Stomach (tissue), 8 donors: ENCODE measurements at regions not wholly inside any gene's neighbourhood (a gene's known extent, or its start where the extent isn't known, plus 50 kb on each side); places are given as distances from the start of the nearest gene placed in this dataset.

Source experiments
- DNase-seq, 2 donors: peaks; one replicate each; pipeline versions ENCODE4 v3.0.0 to v3.0.0-alpha.2; 2013 to 2019
- H3K27ac ChIP-seq, 5 donors: fragments of 200-600 bp in 4 of 5; sonication (generic) in 4 of 5; one replicate each; pipeline ENCODE4 v1.5.1; 2013 to 2019; ENCODE audit warnings: mild to moderate bottlenecking in 1 of 5, moderate library complexity in 1 of 5
- H3K27me3 ChIP-seq, 3 donors: fragments of 200-600 bp; sonication (generic); one replicate each; pipeline ENCODE4 v1.5.1; 2017 to 2019; ENCODE audit warnings: mixed run types in 1 of 3
- H3K36me3 ChIP-seq, 4 donors: fragments of 200-600 bp; sonication (generic); 1 replicate in 3 of 4; 2 replicates in 1 of 4; pipeline ENCODE4 v1.5.1; 2016 to 2019
- H3K4me1 ChIP-seq, 4 donors: fragments of 200-600 bp; sonication (generic); one replicate each; pipeline ENCODE4 v1.5.1; 2016 to 2019
- H3K4me3 ChIP-seq, 4 donors: fragments of 200-600 bp; sonication (generic) in 3 of 4; one replicate each; pipeline ENCODE4 v1.5.1; 2016 to 2019; ENCODE audit warnings: mild to moderate bottlenecking in 1 of 4
- H3K9me3 ChIP-seq, 4 donors: fragments of 200-600 bp; sonication (generic); one replicate each; pipeline ENCODE4 v1.5.1; 2016 to 2019
- CTCF ChIP-seq, 7 experiments: fragments of 450-650 bp in 4 of 7; fragments of 200-600 bp in 3 of 7; sonication (generic) in 3 of 7; IDR thresholded peaks; one replicate each; pipeline ENCODE4 v1.5.1; 2016 to 2019; ENCODE audit warnings: antibody characterized with exemption in 7 of 7, control low read depth in 2 of 7, mild to moderate bottlenecking in 1 of 7
- EP300 ChIP-seq: sonication (generic); formaldehyde crosslinking; IDR thresholded peaks from one replicate; pipeline ENCODE4 v1.6.1; 2017; ENCODE audit warnings: antibody characterized with exemption
- POLR2A ChIP-seq, 4 donors: fragments of 450-650 bp; IDR thresholded peaks; one replicate each; pipeline ENCODE4 v1.6.1; 2016; ENCODE audit warnings: antibody characterized with exemption in 4 of 4, control low read depth in 2 of 4, mild to moderate bottlenecking in 1 of 4, moderate library complexity in 1 of 4
- POLR2AphosphoS5 ChIP-seq, 3 donors: sonication (generic); formaldehyde crosslinking; IDR thresholded peaks; one replicate each; pipeline ENCODE4 v1.6.1; 2016; ENCODE audit warnings: antibody characterized with exemption in 3 of 3
- WGBS, 5 donors: extraction: QIAGEN DNeasy Blood & Tissue Kit in 3 of 5; methylation state at CpG; one replicate each; pipeline versions ENCODE4 v1.1.5 to v1.1.7; 2013 to 2018; 5-methylcytosine and 5-hydroxymethylcytosine counted together
- intact Hi-C: fragments of 100-400 bp; cut with DNase I; formaldehyde crosslinking; loops from one replicate; pipeline ENCODE4 v1.15.1; 2023; ENCODE audit warnings: low total_unique reads
- donor health status: healthy with polysubstance abuse.
- donor health status: Bipolar disorder and iron deficiency.
- donor health status: healthy.

GRCh38 chr10:78957471-78958039 is 111.2 kb upstream of the ZMIZ1 start:
- intact Hi-C loops: no loop called here
- Histone ChIP-seq H3K27ac (no peak overlapping the region), H3K36me3 (no peaks in the 10 kb centered on the region), H3K27me3 (no peaks in the 10 kb centered on the region), H3K4me1 (peaks cover 0 to 29% (median 22%) of the 10 kb centered on the region in 4 donors), H3K4me3 (no peak overlapping the region), H3K9me3 (no peaks in the 10 kb centered on the region)
- no peak for DNase-seq
- no peak for TF ChIP-seq POLR2AphosphoS5 (IDR thresholded peaks at IDR 0.05)
- TF ChIP-seq EP300: no peak
- no peak for TF ChIP-seq POLR2A (IDR thresholded peaks at IDR 0.05)
- TF ChIP-seq CTCF (IDR thresholded peaks at IDR 0.05): no peak
- WGBS, 5 donors: 86 to 97% (median 92%) methylated on average over 2 of the region's 2 CpGs

GRCh38 chr10:78959217-78959923 is 109.4 kb upstream of the ZMIZ1 start:
- no peak overlapping the region for H3K4me3 ChIP-seq
- no peak for TF ChIP-seq EP300
- peak overlapping the region in 3 of 5 donors; percentile 26 to 65 (median 31) for H3K27ac ChIP-seq
- WGBS, 5 donors: 68 to 88% (median 84%) methylated on average over 10 of the region's 10 CpGs
- H3K4me1 ChIP-seq: peaks cover 0 to 39% (median 23%) of the 10 kb centered on the region in 4 donors
- intact Hi-C loops: no loop called here
- no peaks in the 10 kb centered on the region for H3K27me3 ChIP-seq
- DNase-seq: peak in 1 of 2 donors; percentile 54
- no peaks in the 10 kb centered on the region for H3K36me3 ChIP-seq
- H3K9me3 ChIP-seq: no peaks in the 10 kb centered on the region

GRCh38 chr10:78959924-78960285 is 108.9 kb upstream of the ZMIZ1 start:
- Histone ChIP-seq H3K4me3 (no peak overlapping the region), H3K4me1 (peaks cover 4 to 44% (median 29%) of the 10 kb centered on the region in 4 donors), H3K27ac (peak overlapping the region in 3 of 5 donors; percentile 31 to 65 (median 49)), H3K9me3 (no peaks in the 10 kb centered on the region), H3K27me3 (no peaks in the 10 kb centered on the region), H3K36me3 (no peaks in the 10 kb centered on the region)
- no peak for TF ChIP-seq EP300
- TF ChIP-seq POLR2AphosphoS5 (IDR thresholded peaks at IDR 0.05): no peak
- TF ChIP-seq POLR2A (IDR thresholded peaks at IDR 0.05): no peak
- TF ChIP-seq CTCF (IDR thresholded peaks at IDR 0.05): no peak
- peak in 1 of 2 donors; percentile 85 for DNase-seq
- intact Hi-C loops: no loop called here
- 45 to 81% (median 61%) methylated on average over 3 of the region's 3 CpGs for WGBS, 5 donors

- H3K27ac ChIP-seq: peak overlapping the region in 3 of 5 donors; percentile 31 to 65 (median 49)
Observed at GRCh38 chr10:78960316-78960800, 108.4 kb upstream of the ZMIZ1 start.

GRCh38 chr10:78961760-78962159 is 107.0 kb upstream of the ZMIZ1 start:
- Histone ChIP-seq H3K4me3 (no peak overlapping the region), H3K4me1 (peaks cover 17 to 59% (median 42%) of the 10 kb centered on the region in 4 donors), H3K36me3 (no peaks in the 10 kb centered on the region), H3K27me3 (no peaks in the 10 kb centered on the region), H3K27ac (peak overlapping the region in 1 of 5 donors; percentile 7), H3K9me3 (no peaks in the 10 kb centered on the region)
- WGBS, 5 donors: 70 to 91% (median 80%) methylated on average over 4 of the region's 4 CpGs
- intact Hi-C loops: no loop called here
- no peak for DNase-seq
- TF ChIP-seq POLR2AphosphoS5 (IDR thresholded peaks at IDR 0.05) (no peak), POLR2A (IDR thresholded peaks at IDR 0.05) (no peak), CTCF (IDR thresholded peaks at IDR 0.05) (no peak), EP300 (no peak)

More at GRCh38 chr10:78960316-78960800, 108.4 kb upstream of the ZMIZ1 start:
- Histone ChIP-seq H3K9me3 (no peaks in the 10 kb centered on the region), H3K4me3 (no peak overlapping the region), H3K36me3 (no peaks in the 10 kb centered on the region), H3K27me3 (no peaks in the 10 kb centered on the region), H3K4me1 (peaks cover 9 to 49% (median 33%) of the 10 kb centered on the region in 4 donors)
- TF ChIP-seq POLR2AphosphoS5 (IDR thresholded peaks at IDR 0.05) (peak in 2 of 3 donors; percentile 36 to 71), EP300 (no peak), POLR2A (IDR thresholded peaks at IDR 0.05) (no peak)
- intact Hi-C loops: no loop called here
- DNase-seq: peak; percentile 41 to 83
- WGBS, 5 donors: 27 to 42% (median 36%) methylated on average over 7 of the region's 7 CpGs
